GM21619 (cell line): ENCODE measurements at regions not wholly inside any gene's neighbourhood (a gene's known extent, or its start where the extent isn't known, plus 50 kb on each side); places are given as distances from the start of the nearest gene placed in this dataset.
"Not testable (repeated sequence)": the region's sequence is repeated elsewhere in the genome, so short reads cannot be mapped to it uniquely, and the experiment has no call there.

Source experiments
- ATAC-seq: cut with Tn5 transposase; IDR thresholded peaks from one replicate; pipeline ENCODE4 v1.9.1; 2021; ENCODE audit not compliant: unreplicated experiment

GRCh38 chr5:62243046-62243445 lies 63.0 kb upstream of the KIF2A start:
- ATAC-seq: not testable (repeated sequence)

DNA sequence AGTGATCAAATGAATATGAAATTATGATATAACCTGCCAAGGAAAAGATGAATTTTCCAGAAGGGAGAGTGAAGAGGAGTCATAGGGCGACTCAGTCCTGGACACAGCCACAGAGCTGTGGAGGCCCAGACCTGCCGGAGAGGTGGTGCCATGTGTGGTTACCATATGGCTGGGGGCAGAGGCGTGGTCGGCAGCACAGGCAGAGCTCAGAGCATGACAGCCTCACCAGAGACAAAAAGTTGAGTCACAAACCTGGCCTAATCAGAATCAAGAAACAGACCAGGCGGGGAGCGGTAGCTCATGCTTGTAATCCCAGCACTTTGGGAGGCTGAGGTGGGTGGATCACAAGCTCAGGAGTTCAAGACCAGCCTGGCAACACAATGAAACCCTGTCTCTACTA lies 57.8 kb upstream of the KIF2A start:
- not testable (repeated sequence) for ATAC-seq

DNA sequence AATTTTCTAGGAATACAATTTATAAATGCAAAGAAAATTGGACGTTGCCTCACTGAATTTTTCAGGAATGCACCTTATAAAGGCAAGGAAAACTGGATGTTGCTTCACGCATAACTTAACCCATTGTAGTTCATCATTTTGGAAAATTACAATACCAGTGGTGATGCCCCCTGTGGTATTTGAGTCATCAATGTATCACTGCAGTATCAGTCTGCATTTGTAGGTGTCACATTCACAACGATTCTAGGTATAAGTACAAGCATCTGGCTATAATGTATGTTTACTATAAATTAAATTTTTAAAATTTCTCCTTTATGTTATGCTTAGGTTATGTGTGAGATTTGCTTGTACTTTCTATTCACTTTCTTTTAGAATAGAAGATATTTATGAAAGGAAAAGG lies 55.9 kb upstream of the KIF2A start:
- not testable (repeated sequence) for ATAC-seq

GRCh38 chr5:62250919-62251318 lies 55.1 kb upstream of the KIF2A start:
- ATAC-seq: not testable (repeated sequence)

DNA sequence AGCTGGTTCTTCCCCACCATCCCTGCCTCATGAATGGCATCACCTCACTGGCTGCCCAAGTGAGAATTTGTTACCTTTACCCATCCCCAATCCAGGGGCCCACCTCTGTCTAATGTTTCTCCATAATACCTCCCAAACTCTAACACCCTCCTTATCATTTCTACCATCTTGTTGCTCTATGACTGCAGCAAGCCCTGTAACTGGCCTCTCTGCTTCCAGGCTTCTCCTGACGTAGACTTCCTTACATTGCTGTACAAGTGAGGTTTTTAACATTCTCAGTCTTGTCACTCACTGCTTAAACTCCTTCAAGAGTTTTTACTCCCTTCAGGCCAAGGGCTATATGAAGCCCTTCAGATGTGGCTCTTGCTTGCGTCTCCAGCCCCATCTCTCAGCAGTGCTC lies 53.5 kb upstream of the KIF2A start:
- not testable (repeated sequence) for ATAC-seq

DNA sequence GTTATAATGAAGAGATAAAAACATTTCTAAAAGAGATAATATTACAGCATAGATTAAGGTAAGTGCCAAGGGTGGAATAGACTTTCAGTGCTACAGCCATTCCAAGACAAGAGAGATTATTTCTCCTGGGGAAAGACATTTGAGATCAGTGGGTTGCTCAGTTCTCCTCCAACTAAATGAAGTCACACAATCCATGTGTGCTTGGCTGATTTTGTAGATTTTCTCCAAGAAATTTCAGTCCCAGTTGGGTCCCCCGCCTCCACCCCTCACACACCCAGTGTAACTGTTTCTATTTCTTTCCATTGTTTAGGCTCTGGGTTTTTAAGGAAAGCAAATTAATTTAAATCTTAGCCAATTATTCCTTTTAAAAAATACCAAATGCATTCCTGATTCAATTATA lies 50.5 kb upstream of the KIF2A start:
- not testable (repeated sequence) for ATAC-seq

DNA sequence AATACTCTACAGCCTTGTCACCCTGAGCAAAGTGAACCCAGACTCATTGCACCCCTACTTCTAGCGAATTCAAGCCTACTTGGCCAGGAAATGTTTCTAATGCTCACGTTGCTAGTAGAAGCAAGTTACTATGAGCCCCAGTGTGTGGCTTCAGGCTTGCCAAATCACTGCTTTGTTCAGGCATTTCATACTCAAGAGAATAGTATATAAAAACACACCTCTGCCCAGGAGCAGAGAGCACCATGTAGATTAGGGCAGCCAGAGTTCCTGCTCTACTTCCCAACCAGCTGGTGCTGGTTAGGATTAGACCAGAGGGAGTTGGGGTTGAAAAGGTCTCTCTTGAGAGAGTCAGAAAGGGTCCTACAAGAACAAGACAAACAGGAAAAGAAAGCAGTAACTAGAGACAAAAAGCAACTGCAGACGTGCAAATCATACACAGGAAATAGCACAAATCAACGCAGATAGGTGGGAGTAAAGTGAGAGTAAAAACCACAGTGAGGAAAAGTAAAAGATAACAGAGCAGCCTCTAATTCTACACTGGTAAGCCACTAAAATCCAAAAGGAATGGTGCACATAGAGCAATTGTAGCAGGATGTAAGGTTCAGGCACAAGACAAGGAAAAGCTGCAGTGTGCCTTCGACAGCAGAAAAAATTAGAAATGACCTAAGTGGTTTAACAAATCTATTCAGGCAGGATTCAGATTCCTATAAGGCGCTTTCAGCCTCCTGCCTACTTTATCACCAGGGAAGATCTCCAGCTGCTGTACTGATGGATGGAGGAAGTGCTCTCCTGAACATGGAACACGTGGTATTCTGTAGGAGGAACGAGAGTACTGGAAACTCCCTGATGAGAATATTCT lies 49.6 kb upstream of the KIF2A start:
- ATAC-seq: peak; percentile 72
